ENCODE measurements at regions not wholly inside any gene's neighbourhood (a gene's known extent, or its start where the extent isn't known, plus 50 kb on each side); places are given as distances from the start of the nearest gene placed in this dataset.
A peak's percentile ranks its signal among the peaks of the same experiment; 100 is the strongest.

DNA sequence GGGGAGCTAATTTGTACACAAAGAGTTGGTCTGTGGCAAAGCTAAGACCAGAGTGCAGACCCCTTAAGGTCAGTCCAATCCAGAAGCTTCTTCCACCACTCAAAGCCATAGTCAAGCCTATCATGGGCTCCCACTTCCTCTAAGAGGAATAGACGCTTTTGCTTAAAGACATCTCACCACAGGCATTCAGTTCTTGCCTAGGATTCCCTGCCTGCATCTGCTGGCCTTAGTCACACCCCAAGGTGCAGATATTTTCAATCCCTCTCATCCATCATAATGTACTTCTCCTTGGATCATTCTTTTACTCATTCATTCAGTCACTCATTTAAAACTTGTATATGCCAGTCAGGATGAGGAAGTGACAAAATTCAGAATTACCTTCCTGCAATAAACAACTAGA lies 179.6 kb upstream of the STT3B start:
- 94% methylated on average over 1 of the region's 1 CpG for WGBS

DNA sequence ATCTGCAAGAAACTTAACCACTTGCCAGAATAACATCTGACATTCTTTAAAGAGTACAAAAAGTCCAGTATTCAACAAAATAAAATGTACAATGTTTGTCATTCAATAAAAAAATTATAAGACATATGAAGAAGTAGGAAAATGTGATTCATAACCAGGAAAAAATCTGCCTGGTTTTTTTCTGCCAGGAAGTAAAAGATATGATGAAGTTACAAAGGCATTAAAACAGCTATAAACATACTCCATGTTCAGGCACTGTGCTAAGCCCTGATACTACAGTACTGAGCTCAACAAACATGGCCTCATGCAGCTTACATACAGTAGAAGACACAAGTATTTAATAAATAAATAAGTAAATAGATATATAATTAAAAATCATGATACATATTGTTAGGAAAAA lies 178.4 kb upstream of the STT3B start:
- no peaks in the 10 kb centered on the region for H3K27me3 ChIP-seq (ENCODE audit: control insufficient read depth in 2 of 2, insufficient read depth in 1 of 2, low read length in 1 of 2)
- DNase-seq (ENCODE audit: low read depth in 6 of 9, low spot score in 9 of 9): no peak

More for the DNA sequence above, 179.6 kb upstream of the STT3B start:
- Histone ChIP-seq H3K4me1 (ENCODE audit: control insufficient read depth in 2 of 2, insufficient read depth in 2 of 2, low read length in 2 of 2) (no peaks in the 10 kb centered on the region), H3K9me3 (ENCODE audit: control insufficient read depth in 2 of 2, insufficient read depth in 1 of 2, low read length in 1 of 2) (peaks cover 2 to 4% of the 10 kb centered on the region in 2 donors), H3K4me3 (ENCODE audit: low read length in 2 of 2) (no peak overlapping the region), H3K27ac (ENCODE audit: low read depth in 1 of 2, low read length in 1 of 2) (no peak overlapping the region), H3K27me3 (ENCODE audit: control insufficient read depth in 2 of 2, insufficient read depth in 1 of 2, low read length in 1 of 2) (no peaks in the 10 kb centered on the region), H3K36me3 (ENCODE audit: control insufficient read depth in 2 of 2, insufficient read depth in 2 of 2, low read length in 1 of 2) (no peaks in the 10 kb centered on the region)
- DNase-seq (ENCODE audit: low read depth in 6 of 9, low spot score in 9 of 9): no peak

DNA sequence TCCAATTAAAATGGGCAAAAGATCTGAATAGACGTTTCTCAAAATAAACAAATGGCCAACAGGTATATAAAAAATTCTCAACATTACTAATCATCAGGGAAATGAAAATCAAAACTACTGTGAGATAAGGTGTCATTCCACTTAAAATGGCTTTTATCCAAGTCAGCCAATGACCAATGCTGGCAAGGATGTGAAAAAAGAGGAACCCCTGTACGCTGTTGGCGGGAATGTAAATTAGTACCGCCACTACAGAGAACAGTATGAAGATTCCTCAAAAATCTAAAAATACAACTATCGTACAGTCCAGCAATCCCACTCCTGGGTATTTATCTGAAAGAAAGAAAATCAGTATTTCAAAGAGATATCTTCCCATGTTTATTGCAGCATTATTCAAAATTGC lies 176.9 kb upstream of the STT3B start:
- no peak overlapping the region for H3K4me3 ChIP-seq (ENCODE audit: low read length in 2 of 2)
- no peaks in the 10 kb centered on the region for H3K27me3 ChIP-seq (ENCODE audit: control insufficient read depth in 2 of 2, insufficient read depth in 1 of 2, low read length in 1 of 2)
- DNase-seq (ENCODE audit: low read depth in 6 of 9, low spot score in 9 of 9): no peak
- H3K36me3 ChIP-seq (ENCODE audit: control insufficient read depth in 2 of 2, insufficient read depth in 2 of 2, low read length in 1 of 2): no peaks in the 10 kb centered on the region
- H3K4me1 ChIP-seq (ENCODE audit: control insufficient read depth in 2 of 2, insufficient read depth in 2 of 2, low read length in 2 of 2): no peaks in the 10 kb centered on the region
- H3K27ac ChIP-seq (ENCODE audit: low read depth in 1 of 2, low read length in 1 of 2): no peak overlapping the region
- H3K9me3 ChIP-seq (ENCODE audit: control insufficient read depth in 2 of 2, insufficient read depth in 1 of 2, low read length in 1 of 2): peaks cover 2 to 4% of the 10 kb centered on the region in 2 donors
- 98% methylated on average over 5 of the region's 5 CpGs for WGBS

More for the DNA sequence above, 178.4 kb upstream of the STT3B start:
- Histone ChIP-seq H3K9me3 (ENCODE audit: control insufficient read depth in 2 of 2, insufficient read depth in 1 of 2, low read length in 1 of 2) (peaks cover 2 to 4% of the 10 kb centered on the region in 2 donors), H3K36me3 (ENCODE audit: control insufficient read depth in 2 of 2, insufficient read depth in 2 of 2, low read length in 1 of 2) (no peaks in the 10 kb centered on the region), H3K27ac (ENCODE audit: low read depth in 1 of 2, low read length in 1 of 2) (no peak overlapping the region), H3K4me1 (ENCODE audit: control insufficient read depth in 2 of 2, insufficient read depth in 2 of 2, low read length in 2 of 2) (no peaks in the 10 kb centered on the region), H3K4me3 (ENCODE audit: low read length in 2 of 2) (no peak overlapping the region)

DNA sequence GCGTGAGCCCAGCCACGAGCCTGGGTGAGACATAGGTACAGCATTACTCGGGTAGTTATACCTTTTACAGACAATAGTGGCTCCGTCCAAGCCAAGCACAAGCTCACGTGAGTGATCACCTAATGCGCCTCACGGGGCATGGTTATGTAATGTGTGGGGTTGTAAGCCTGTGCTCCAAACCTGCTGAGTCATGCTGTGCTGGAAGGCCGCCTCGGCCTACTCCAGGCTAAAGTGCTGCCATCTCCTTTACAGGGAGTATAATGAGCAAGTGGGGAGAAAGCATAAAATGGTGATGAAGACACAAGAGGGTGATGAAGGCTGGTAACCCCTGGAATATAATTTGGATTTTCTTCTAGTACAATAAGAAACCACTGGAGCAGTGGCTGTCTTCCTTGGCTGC lies 175.8 kb upstream of the STT3B start:
- DNase-seq (ENCODE audit: low read depth in 6 of 9, low spot score in 9 of 9): no peak
- Histone ChIP-seq H3K27ac (ENCODE audit: low read depth in 1 of 2, low read length in 1 of 2) (no peak overlapping the region), H3K27me3 (ENCODE audit: control insufficient read depth in 2 of 2, insufficient read depth in 1 of 2, low read length in 1 of 2) (no peaks in the 10 kb centered on the region), H3K9me3 (ENCODE audit: control insufficient read depth in 2 of 2, insufficient read depth in 1 of 2, low read length in 1 of 2) (peaks cover 2 to 4% of the 10 kb centered on the region in 2 donors), H3K4me3 (ENCODE audit: low read length in 2 of 2) (no peak overlapping the region), H3K36me3 (ENCODE audit: control insufficient read depth in 2 of 2, insufficient read depth in 2 of 2, low read length in 1 of 2) (no peaks in the 10 kb centered on the region), H3K4me1 (ENCODE audit: control insufficient read depth in 2 of 2, insufficient read depth in 2 of 2, low read length in 2 of 2) (no peaks in the 10 kb centered on the region)
- WGBS: 98% methylated on average over 9 of the region's 9 CpGs

DNA sequence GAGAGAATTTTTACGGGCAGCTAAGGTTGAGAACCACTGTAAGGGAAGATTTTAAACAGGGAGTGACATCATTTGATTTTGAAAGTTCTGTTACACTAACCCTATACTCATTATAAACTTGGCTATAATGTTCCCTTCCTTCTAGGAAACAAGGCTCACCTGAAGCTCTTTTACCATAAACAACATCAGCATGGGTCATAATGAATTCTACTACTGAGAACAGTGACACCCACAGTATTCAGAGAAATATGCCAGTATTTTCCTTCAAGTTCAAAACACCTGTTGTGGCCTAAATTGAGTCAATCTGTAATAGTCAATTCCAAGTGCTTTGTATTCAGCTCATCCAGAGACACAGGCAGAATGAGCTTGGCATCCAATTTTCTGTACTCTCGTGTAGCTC lies 175.3 kb upstream of the STT3B start:
- WGBS: 98% methylated on average over 2 of the region's 2 CpGs
- Histone ChIP-seq H3K27ac (ENCODE audit: low read depth in 1 of 2, low read length in 1 of 2) (no peak overlapping the region), H3K4me3 (ENCODE audit: low read length in 2 of 2) (no peak overlapping the region), H3K27me3 (ENCODE audit: control insufficient read depth in 2 of 2, insufficient read depth in 1 of 2, low read length in 1 of 2) (no peaks in the 10 kb centered on the region), H3K4me1 (ENCODE audit: control insufficient read depth in 2 of 2, insufficient read depth in 2 of 2, low read length in 2 of 2) (no peaks in the 10 kb centered on the region), H3K36me3 (ENCODE audit: control insufficient read depth in 2 of 2, insufficient read depth in 2 of 2, low read length in 1 of 2) (no peaks in the 10 kb centered on the region), H3K9me3 (ENCODE audit: control insufficient read depth in 2 of 2, insufficient read depth in 1 of 2, low read length in 1 of 2) (peaks cover 2 to 4% of the 10 kb centered on the region in 2 donors)
- DNase-seq (ENCODE audit: low read depth in 6 of 9, low spot score in 9 of 9): no peak

DNA sequence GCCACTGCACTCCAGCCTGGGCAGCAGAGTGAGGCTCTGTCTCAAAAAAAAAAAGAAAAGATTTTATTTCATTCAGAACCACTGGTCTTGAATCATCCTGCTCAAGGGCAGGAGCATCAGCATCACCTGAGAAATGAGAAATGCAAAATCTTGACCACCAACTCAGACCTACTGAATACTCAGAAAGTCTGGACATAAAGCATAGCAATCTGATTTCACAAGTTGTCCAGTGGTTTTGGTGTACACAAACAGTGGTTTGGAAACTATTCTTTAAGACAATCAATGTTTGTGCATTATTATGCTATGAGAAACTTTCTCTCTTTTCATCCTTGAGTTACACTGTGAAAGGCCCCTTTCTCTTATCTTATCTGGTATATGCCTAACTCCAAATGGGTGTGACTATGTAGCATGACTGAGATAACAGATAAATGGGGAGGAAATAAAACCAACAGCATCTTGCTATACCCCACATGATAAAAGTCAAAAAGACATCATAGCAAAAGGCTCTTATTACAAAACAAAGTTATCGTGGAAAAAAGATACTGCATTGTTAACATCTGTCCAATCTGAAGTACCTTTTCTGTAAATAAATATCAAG lies 174.2 kb upstream of the STT3B start:
- H3K9me3 ChIP-seq (ENCODE audit: control insufficient read depth in 2 of 2, insufficient read depth in 1 of 2, low read length in 1 of 2): peaks cover 2 to 4% of the 10 kb centered on the region in 2 donors
- H3K27ac ChIP-seq (ENCODE audit: low read depth in 1 of 2, low read length in 1 of 2): no peak overlapping the region
- no peaks in the 10 kb centered on the region for H3K4me1 ChIP-seq (ENCODE audit: control insufficient read depth in 2 of 2, insufficient read depth in 2 of 2, low read length in 2 of 2)
- DNase-seq (ENCODE audit: low read depth in 6 of 9, low spot score in 9 of 9): no peak
- 51% methylated on average over 1 of the region's 1 CpG for WGBS
- no peak overlapping the region for H3K4me3 ChIP-seq (ENCODE audit: low read length in 2 of 2)
- no peaks in the 10 kb centered on the region for H3K36me3 ChIP-seq (ENCODE audit: control insufficient read depth in 2 of 2, insufficient read depth in 2 of 2, low read length in 1 of 2)
- H3K27me3 ChIP-seq (ENCODE audit: control insufficient read depth in 2 of 2, insufficient read depth in 1 of 2, low read length in 1 of 2): no peaks in the 10 kb centered on the region

DNA sequence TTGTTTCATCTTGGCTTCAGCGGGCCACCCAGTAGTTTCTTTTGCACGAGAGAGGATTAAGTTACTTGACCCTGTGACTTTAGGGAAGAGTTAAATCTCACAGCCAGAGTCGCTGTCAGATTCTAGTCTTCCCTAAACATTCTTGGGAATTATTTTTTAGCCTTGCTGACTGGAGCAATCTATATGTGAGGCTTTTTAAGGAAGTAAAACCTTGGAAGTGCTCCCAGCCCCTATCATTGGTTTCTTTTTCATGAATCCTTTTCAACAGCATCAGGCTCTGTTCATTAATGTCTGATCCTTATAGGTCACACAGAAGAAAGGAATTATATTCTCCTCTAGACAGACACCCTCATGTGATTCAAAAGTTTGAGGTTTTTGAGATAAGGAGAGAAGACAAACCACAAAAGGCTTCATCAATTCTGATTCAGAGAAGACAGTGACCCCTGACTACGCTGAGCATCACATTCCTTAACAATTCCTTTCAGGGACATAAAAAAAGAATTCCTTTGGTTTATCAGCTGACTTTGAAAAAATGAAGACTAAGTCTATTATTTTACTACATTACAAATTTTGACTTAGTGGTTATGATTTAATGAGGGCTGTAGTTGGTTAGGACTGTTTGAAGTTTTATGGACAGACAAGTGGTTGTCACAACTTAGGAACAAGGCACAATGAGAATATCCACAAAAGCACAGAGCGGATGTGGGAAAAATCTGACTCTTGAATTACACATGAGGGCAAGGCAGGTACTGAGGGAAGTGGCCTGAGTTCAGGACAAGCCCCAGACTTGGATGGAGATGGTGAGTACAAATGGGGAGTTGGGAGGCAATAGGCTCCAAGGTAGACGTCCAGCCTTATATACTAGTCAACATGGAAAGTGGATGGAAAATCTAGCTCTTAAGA lies 171.1 kb upstream of the STT3B start:
- Histone ChIP-seq H3K4me1 (ENCODE audit: control insufficient read depth in 2 of 2, insufficient read depth in 2 of 2, low read length in 2 of 2) (peaks cover 0 to 3% of the 10 kb centered on the region in 2 donors), H3K27ac (ENCODE audit: low read depth in 1 of 2, low read length in 1 of 2) (no peak overlapping the region), H3K4me3 (ENCODE audit: low read length in 2 of 2) (no peak overlapping the region), H3K27me3 (ENCODE audit: control insufficient read depth in 2 of 2, insufficient read depth in 1 of 2, low read length in 1 of 2) (no peaks in the 10 kb centered on the region), H3K36me3 (ENCODE audit: control insufficient read depth in 2 of 2, insufficient read depth in 2 of 2, low read length in 1 of 2) (no peaks in the 10 kb centered on the region), H3K9me3 (ENCODE audit: control insufficient read depth in 2 of 2, insufficient read depth in 1 of 2, low read length in 1 of 2) (peaks cover 2 to 4% of the 10 kb centered on the region in 2 donors)
- no peak for DNase-seq (ENCODE audit: low read depth in 6 of 9, low spot score in 9 of 9)
- 88% methylated on average over 6 of the region's 6 CpGs for WGBS

DNA sequence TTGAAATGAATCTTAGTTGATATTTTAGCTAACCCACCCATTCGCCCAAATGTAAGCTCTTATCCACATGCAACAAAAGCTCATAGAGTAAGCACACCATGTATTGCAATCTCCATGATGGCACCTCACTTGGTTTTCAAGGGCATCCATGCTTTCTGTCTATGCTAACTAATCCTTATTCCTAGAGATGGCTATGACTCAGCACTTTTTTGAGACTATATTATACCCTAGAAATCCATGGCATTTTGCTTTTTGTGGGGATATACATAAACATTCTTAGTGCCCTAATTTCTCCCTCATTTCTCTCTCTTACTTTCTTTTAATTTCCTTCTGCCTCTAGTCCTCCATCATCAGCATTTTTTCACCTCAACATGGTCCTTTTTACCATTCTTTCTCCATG lies 168.5 kb upstream of the STT3B start:
- Histone ChIP-seq H3K4me1 (ENCODE audit: control insufficient read depth in 2 of 2, insufficient read depth in 2 of 2, low read length in 2 of 2) (peaks cover 0 to 3% of the 10 kb centered on the region in 2 donors), H3K27me3 (ENCODE audit: control insufficient read depth in 2 of 2, insufficient read depth in 1 of 2, low read length in 1 of 2) (no peaks in the 10 kb centered on the region), H3K36me3 (ENCODE audit: control insufficient read depth in 2 of 2, insufficient read depth in 2 of 2, low read length in 1 of 2) (no peaks in the 10 kb centered on the region), H3K9me3 (ENCODE audit: control insufficient read depth in 2 of 2, insufficient read depth in 1 of 2, low read length in 1 of 2) (no peaks in the 10 kb centered on the region), H3K4me3 (ENCODE audit: low read length in 2 of 2) (no peak overlapping the region), H3K27ac (ENCODE audit: low read depth in 1 of 2, low read length in 1 of 2) (no peak overlapping the region)
- WGBS: 100% methylated on average over 1 of the region's 1 CpG
- no peak for DNase-seq (ENCODE audit: low read depth in 6 of 9, low spot score in 9 of 9)

DNA sequence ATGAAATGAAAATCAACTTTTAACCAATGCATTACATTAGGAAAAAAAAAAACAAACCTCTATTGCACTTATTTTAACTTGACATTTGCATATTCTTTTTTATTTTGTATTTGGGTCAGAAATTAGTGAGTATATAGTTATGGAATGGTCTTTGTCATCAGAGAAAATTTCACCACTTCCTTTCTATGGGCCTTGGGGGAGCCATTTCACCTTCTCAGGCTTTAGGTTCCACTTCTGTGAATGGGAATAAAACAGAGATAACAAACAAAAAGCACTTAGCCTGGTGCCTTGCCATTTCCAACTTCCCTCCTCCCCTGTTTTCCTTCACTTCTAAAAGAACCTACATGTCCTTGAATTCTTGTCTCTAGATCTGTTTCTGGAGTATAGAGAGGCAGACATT lies 168.0 kb upstream of the STT3B start:
- DNase-seq (ENCODE audit: low read depth in 6 of 9, low spot score in 9 of 9): peak in 1 of 9 donors; percentile 24
- peaks cover 0 to 3% of the 10 kb centered on the region in 2 donors for H3K4me1 ChIP-seq (ENCODE audit: control insufficient read depth in 2 of 2, insufficient read depth in 2 of 2, low read length in 2 of 2)
- no peaks in the 10 kb centered on the region for H3K9me3 ChIP-seq (ENCODE audit: control insufficient read depth in 2 of 2, insufficient read depth in 1 of 2, low read length in 1 of 2)
- H3K27ac ChIP-seq (ENCODE audit: low read depth in 1 of 2, low read length in 1 of 2): no peak overlapping the region
- H3K27me3 ChIP-seq (ENCODE audit: control insufficient read depth in 2 of 2, insufficient read depth in 1 of 2, low read length in 1 of 2): no peaks in the 10 kb centered on the region
- no peaks in the 10 kb centered on the region for H3K36me3 ChIP-seq (ENCODE audit: control insufficient read depth in 2 of 2, insufficient read depth in 2 of 2, low read length in 1 of 2)
- H3K4me3 ChIP-seq (ENCODE audit: low read length in 2 of 2): no peak overlapping the region
